A172 (cell line): ENCODE measurements at regions not wholly inside any gene's neighbourhood (a gene's known extent, or its start where the extent isn't known, plus 50 kb on each side); places are given as distances from the start of the nearest gene placed in this dataset.
A peak's percentile ranks its signal among the peaks of the same experiment; 100 is the strongest.

ENCODE experiments used
- DNase-seq: peaks from one replicate; pipeline ENCODE4 v3.0.0-alpha.2; 2015; ENCODE audit warnings: low spot score

DNA sequence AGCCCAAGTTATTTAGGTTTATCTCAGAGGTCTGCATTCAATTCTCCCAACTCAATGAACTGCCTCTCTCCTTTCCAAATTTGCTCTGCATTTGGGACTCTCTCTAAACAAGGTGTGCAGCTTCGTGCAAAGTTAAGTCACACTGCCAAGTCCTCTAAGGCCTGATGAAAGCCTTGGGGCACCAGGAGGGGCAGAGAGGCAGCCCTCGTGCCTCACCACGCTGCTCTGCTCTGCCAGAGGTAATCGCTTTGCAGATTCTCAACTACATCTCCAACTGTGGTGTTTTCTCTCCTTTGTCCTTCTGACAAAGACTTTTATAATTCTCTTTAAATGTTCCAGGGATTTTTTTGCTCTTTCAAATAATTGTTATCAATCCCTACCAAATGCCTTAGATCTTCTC is 283.0 kb downstream of the MEIS1 start:
- DNase-seq, result no peak

DNA sequence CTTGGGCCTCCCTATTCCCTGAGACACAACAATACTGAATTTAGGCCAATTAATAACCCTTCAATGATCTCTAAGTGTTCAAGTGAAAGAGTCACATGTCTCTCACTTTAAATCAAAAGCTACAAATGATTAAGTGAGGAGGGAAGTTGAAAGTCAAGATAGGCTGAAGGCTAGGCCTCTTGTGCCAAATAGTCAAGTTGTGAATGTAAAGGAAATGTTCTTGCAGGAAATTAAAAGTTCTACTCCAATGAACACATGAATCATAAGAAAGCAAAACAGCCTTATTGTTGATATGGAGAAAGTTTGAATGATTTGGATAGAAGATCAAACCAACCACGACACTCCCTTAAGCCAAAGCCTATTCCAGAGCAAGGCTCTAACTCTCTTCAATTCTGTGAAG is 286.9 kb downstream of the MEIS1 start:
- DNase-seq, result no peak

- no peak for DNase-seq
Measured at GRCh38 chr2:66724241-66724640, 289.3 kb downstream of the MEIS1 start.

GRCh38 chr2:66729416-66730330 is 294.7 kb downstream of the MEIS1 start:
- DNase-seq, result no peak

- no peak for DNase-seq
Measured at GRCh38 chr2:66730441-66730840, 295.5 kb downstream of the MEIS1 start.

- DNase-seq, result no peak
Measured at GRCh38 chr2:66733364-66733999, 298.6 kb downstream of the MEIS1 start.

GRCh38 chr2:66748939-66749338 is 314.0 kb downstream of the MEIS1 start:
- DNase-seq, result no peak

- DNase-seq, result no peak
Measured at GRCh38 chr2:66749566-66749965, 314.6 kb downstream of the MEIS1 start.

DNA sequence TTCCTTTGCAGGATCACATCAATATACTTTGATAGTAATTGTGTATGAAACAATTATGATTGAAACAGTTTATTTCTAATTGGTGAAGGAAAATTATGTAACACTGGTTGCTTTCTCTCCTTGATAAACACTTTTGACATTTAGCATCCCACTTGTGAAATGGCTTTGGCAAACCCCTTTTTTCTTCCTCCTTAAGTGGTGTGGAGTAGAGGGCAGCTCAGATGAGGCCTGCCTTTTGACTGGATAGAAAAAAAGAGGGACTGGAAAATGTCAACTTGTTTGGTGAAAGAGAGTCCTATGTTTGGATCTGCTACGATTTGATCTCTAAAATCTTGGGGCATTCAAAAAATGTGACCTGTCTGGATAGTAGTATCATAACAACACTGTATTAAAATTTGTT is 318.3 kb downstream of the MEIS1 start:
- no peak for DNase-seq

- DNase-seq, result no peak
Measured at GRCh38 chr2:66753660-66754059, 318.7 kb downstream of the MEIS1 start.

- DNase-seq, result no peak
Measured at GRCh38 chr2:66755974-66756373, 321.0 kb downstream of the MEIS1 start.

- DNase-seq, result no peak
Measured at GRCh38 chr2:66761826-66762225, 326.9 kb downstream of the MEIS1 start.

GRCh38 chr2:66762761-66763160 is 327.8 kb downstream of the MEIS1 start:
- DNase-seq, result no peak

DNA sequence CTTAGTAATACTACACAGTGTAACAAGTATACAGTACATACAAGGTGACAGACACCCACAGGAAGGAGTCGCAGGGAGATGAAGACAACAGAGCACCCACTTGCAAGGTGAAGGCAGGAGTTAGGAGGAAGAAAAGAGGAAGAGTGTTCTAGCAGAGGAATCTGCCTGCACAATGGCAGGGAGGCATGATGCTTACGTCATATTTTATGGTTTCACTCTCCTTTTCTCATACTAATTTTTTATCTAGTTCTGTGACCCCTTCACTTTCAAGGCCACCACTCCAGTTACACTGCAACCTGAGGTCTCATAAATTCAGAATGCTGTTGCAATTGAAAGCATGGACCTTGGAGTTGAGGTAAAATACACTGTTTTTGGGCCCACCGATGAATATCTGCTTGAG is 331.7 kb downstream of the MEIS1 start:
- DNase-seq, result no peak

DNA sequence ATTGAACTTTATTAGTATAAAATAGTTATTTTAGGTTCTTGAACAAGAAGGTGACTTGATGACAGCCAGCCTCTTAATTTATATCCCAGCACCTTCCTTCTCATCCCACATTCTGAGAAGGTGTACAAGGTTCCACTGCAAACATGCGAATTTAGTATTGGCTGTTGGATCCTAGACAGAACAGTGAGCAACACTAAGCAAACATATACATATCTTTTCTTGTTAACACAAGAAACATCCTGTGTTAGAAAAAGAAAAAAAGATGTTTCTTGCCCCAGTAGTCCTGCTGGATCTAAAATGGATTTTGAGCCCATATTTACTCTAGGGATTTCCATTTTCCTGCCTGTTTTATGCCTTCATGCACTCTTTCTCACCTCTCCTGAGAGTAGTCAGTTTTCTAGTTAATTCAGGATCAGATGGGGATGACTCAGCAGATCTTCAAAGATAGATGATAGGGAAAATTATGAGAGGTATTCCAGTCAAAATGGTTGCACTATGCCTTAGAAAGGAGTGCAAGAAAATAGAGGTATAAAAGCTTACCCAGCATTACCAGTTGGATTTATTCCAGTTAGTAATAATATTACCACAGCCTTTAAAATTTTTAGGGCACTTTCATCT is 336.5 kb downstream of the MEIS1 start:
- DNase-seq, result peak; percentile 24

GRCh38 chr2:66772618-66773017 is 337.7 kb downstream of the MEIS1 start:
- no peak for DNase-seq

- DNase-seq, result no peak
Measured at GRCh38 chr2:66775730-66776422, 341.0 kb downstream of the MEIS1 start.

DNA sequence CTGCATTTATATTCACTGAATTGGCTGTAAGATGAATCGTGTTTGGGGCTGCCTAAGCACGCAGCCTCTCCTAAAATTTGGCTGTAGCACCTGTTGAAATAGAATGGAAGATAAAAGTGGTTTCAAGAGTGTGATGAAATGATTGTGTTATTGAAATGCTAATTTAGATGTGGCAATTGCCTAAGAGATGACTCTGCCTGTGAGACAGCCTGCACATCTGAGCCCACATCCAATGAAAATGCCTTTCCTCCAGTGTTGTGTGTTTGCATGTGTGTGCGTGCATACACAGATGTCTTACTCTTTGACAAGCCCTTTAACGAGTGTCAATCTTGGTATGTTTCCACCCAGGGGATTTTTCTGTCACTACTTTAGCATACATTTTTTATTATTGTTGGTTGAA is 346.9 kb downstream of the MEIS1 start:
- DNase-seq, result no peak

GRCh38 chr2:66782780-66783361 is 347.9 kb downstream of the MEIS1 start:
- no peak for DNase-seq

- peak; percentile 8 for DNase-seq
Measured at GRCh38 chr2:66789741-66790140, 354.8 kb downstream of the MEIS1 start.

GRCh38 chr2:66790651-66791181 is 355.8 kb downstream of the MEIS1 start:
- no peak for DNase-seq

- DNase-seq, result no peak
Measured at GRCh38 chr2:66794070-66794469, 359.1 kb downstream of the MEIS1 start.
